ENCODE measurements at regions not wholly inside any gene's neighbourhood (a gene's known extent, or its start where the extent isn't known, plus 50 kb on each side); places are given as distances from the start of the nearest gene placed in this dataset.

DNA sequence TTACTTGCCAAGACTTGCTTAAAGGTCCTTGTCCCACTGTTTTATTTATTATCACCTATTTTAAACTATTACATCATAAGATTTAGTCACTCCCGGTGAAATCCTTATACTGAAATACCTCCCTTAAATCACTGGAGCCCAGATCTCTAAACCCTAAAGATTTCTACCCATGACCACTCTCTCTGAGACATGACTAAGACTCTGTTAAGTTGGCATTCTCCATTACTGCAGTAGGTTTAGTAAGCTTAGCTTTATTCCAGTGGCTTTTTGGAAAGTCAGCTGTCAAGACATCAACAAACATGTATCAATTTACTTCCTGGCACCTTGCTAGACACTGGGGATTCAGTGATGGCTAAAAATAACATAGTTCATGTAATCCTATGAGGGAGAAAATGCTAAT lies 874.2 kb downstream of the KCNMA1 start:
- TF ChIP-seq RAD21 (IDR thresholded peaks at IDR 0.05; ENCODE audit: low read depth) (no peak), EZH2phosphoT487 (IDR thresholded peaks at IDR 0.05; ENCODE audit: borderline replicate concordance) (no peak), ZNF274 (IDR thresholded peaks at IDR 0.05; ENCODE audit: low read depth, low read length) (no peak), EZH2 (IDR thresholded peaks at IDR 0.05) (no peak), SP1 (IDR thresholded peaks at IDR 0.05; ENCODE audit: low read depth) (no peak), CBX3 (IDR thresholded peaks at IDR 0.05; ENCODE audit: low read depth) (no peak), ELF1 (IDR thresholded peaks at IDR 0.05; ENCODE audit: borderline replicate concordance, low read depth) (no peak), SIN3A (IDR thresholded peaks at IDR 0.05; ENCODE audit: low read depth) (no peak), TCF7L2 (IDR thresholded peaks at IDR 0.05; ENCODE audit: borderline replicate concordance, extremely low read depth, insufficient read depth, insufficient read length) (no peak), EGR1 (IDR thresholded peaks at IDR 0.05; ENCODE audit: low read depth) (no peak), POLR2AphosphoS5 (IDR thresholded peaks at IDR 0.05; ENCODE audit: low read depth, low read length) (no peak), ZFX (IDR thresholded peaks at IDR 0.05) (no peak), YY1 (IDR thresholded peaks at IDR 0.05; ENCODE audit: extremely low read depth, insufficient replicate concordance, low read depth, low read length) (no peak), SRF (IDR thresholded peaks at IDR 0.05; ENCODE audit: low read depth) (no peak)
- TF ChIP-seq, protein P1, sequence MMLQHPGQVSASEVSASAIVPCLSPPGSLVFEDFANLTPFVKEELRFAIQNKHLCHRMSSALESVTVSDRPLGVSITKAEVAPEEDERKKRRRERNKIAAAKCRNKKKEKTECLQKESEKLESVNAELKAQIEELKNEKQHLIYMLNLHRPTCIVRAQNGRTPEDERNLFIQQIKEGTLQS (IDR thresholded peaks at IDR 0.05) = no peak
- TF ChIP-seq, protein P2, sequence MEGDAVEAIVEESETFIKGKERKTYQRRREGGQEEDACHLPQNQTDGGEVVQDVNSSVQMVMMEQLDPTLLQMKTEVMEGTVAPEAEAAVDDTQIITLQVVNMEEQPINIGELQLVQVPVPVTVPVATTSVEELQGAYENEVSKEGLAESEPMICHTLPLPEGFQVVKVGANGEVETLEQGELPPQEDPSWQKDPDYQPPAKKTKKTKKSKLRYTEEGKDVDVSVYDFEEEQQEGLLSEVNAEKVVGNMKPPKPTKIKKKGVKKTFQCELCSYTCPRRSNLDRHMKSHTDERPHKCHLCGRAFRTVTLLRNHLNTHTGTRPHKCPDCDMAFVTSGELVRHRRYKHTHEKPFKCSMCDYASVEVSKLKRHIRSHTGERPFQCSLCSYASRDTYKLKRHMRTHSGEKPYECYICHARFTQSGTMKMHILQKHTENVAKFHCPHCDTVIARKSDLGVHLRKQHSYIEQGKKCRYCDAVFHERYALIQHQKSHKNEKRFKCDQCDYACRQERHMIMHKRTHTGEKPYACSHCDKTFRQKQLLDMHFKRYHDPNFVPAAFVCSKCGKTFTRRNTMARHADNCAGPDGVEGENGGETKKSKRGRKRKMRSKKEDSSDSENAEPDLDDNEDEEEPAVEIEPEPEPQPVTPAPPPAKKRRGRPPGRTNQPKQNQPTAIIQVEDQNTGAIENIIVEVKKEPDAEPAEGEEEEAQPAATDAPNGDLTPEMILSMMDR (IDR thresholded peaks at IDR 0.05 in 2 of 3, conservative IDR thresholded peaks at IDR 0.05 in 1 of 3; ENCODE audit: borderline replicate concordance in 1 of 3, insufficient read depth in 1 of 3, low read depth in 2 of 3, low read length in 2 of 3) = no peak
- TF ChIP-seq, protein P3, sequence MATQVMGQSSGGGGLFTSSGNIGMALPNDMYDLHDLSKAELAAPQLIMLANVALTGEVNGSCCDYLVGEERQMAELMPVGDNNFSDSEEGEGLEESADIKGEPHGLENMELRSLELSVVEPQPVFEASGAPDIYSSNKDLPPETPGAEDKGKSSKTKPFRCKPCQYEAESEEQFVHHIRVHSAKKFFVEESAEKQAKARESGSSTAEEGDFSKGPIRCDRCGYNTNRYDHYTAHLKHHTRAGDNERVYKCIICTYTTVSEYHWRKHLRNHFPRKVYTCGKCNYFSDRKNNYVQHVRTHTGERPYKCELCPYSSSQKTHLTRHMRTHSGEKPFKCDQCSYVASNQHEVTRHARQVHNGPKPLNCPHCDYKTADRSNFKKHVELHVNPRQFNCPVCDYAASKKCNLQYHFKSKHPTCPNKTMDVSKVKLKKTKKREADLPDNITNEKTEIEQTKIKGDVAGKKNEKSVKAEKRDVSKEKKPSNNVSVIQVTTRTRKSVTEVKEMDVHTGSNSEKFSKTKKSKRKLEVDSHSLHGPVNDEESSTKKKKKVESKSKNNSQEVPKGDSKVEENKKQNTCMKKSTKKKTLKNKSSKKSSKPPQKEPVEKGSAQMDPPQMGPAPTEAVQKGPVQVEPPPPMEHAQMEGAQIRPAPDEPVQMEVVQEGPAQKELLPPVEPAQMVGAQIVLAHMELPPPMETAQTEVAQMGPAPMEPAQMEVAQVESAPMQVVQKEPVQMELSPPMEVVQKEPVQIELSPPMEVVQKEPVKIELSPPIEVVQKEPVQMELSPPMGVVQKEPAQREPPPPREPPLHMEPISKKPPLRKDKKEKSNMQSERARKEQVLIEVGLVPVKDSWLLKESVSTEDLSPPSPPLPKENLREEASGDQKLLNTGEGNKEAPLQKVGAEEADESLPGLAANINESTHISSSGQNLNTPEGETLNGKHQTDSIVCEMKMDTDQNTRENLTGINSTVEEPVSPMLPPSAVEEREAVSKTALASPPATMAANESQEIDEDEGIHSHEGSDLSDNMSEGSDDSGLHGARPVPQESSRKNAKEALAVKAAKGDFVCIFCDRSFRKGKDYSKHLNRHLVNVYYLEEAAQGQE (IDR thresholded peaks at IDR 0.05; ENCODE audit: low read depth) = no peak
- TF ChIP-seq, protein P4, sequence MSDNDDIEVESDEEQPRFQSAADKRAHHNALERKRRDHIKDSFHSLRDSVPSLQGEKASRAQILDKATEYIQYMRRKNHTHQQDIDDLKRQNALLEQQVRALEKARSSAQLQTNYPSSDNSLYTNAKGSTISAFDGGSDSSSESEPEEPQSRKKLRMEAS (IDR thresholded peaks at IDR 0.05) = no peak
- TF ChIP-seq, protein P5, sequence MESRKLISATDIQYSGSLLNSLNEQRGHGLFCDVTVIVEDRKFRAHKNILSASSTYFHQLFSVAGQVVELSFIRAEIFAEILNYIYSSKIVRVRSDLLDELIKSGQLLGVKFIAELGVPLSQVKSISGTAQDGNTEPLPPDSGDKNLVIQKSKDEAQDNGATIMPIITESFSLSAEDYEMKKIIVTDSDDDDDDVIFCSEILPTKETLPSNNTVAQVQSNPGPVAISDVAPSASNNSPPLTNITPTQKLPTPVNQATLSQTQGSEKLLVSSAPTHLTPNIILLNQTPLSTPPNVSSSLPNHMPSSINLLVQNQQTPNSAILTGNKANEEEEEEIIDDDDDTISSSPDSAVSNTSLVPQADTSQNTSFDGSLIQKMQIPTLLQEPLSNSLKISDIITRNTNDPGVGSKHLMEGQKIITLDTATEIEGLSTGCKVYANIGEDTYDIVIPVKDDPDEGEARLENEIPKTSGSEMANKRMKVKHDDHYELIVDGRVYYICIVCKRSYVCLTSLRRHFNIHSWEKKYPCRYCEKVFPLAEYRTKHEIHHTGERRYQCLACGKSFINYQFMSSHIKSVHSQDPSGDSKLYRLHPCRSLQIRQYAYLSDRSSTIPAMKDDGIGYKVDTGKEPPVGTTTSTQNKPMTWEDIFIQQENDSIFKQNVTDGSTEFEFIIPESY (IDR thresholded peaks at IDR 0.05; ENCODE audit: extremely low read depth, insufficient replicate concordance, low read length) = no peak
- ChIA-PET RAD21 (ENCODE audit: low non-redundant PET in 1 of 2, low total read pairs in 2 of 2, uncharacterized antibody in 2 of 2, unreplicated experiment in 2 of 2) (no interaction called here), CTCF (no interaction called here), POLR2A (no interaction called here)
- no TSS peak for BruUV-seq (replicated peaks)
- Histone ChIP-seq H3K9me3 (ENCODE audit: control insufficient read depth in 1 of 2, insufficient read depth in 1 of 2, low read depth in 1 of 2, low read length in 2 of 2) (no peaks in the 10 kb centered on the region), H3K9me2 (ENCODE audit: insufficient read depth) (no peaks in the 10 kb centered on the region), H3K27me3 (ENCODE audit: insufficient read depth, low read length) (no peaks in the 10 kb centered on the region), H3K79me2 (ENCODE audit: insufficient read depth, low read length) (no peaks in the 10 kb centered on the region), H3K4me2 (ENCODE audit: low read length) (no peak overlapping the region), H4K20me1 (ENCODE audit: insufficient read depth) (no peaks in the 10 kb centered on the region), H3K36me3 (ENCODE audit: control insufficient read depth in 1 of 2, insufficient read depth in 2 of 2, low read length in 2 of 2) (no peaks in the 10 kb centered on the region), H3K4me1 (ENCODE audit: control insufficient read depth in 1 of 2, insufficient read depth in 2 of 2, low read length in 2 of 2) (no peaks in the 10 kb centered on the region), H3K4me3 (replicated peaks in 1 of 2; ENCODE audit: low read depth in 1 of 2, low read length in 2 of 2) (no peak overlapping the region), H2AFZ (ENCODE audit: low read depth, low read length, poor library complexity, severe bottlenecking) (no peak overlapping the region), H3K9ac (ENCODE audit: low read length) (no peak overlapping the region), H3K27ac (ENCODE audit: low read depth, low read length) (no peak overlapping the region)
- ATAC-seq (no peak), DNase-seq (ENCODE audit: low read depth, low spot score) (no peak)
- intact Hi-C loops (cut with micrococcal nuclease) = no loop called here
